Endothelial cell of umbilical vein (primary cell): ENCODE measurements at regions not wholly inside any gene's neighbourhood (a gene's known extent, or its start where the extent isn't known, plus 50 kb on each side); places are given as distances from the start of the nearest gene placed in this dataset.

Experiments
- EZH2 ChIP-seq: IDR thresholded peaks from 2 replicates; pipeline ENCODE4 v1.6.1; 2012; ENCODE audit warnings: borderline replicate concordance, low read depth, mild to moderate bottlenecking, moderate library complexity, low read length, inconsistent platforms; ENCODE audit not compliant: severe bottlenecking
- POLR2A ChIP-seq: IDR thresholded peaks from 2 replicates; pipeline ENCODE4 v1.6.1; 2012; ENCODE audit warnings: low read depth, mild to moderate bottlenecking, control low read depth, low read length

- TF ChIP-seq EZH2 (no peak), POLR2A (no peak)
Measured at GRCh38 chr7:34343667-34344066, 314.4 kb upstream of the NPSR1 start.
